GM23338 (cell line): ENCODE measurements at regions not wholly inside any gene's neighbourhood (a gene's known extent, or its start where the extent isn't known, plus 50 kb on each side); places are given as distances from the start of the nearest gene placed in this dataset.

Experiments
- ATAC-seq: fragments of 200-7000 bp; cut with Tn5 transposase; 3 replicates; pipeline ENCODE4 v1.9.1; 2020
- DNase-seq: peaks from one replicate; pipeline ENCODE4 v3.0.0-alpha.2; 2015; ENCODE audit warnings: low spot score
- H2AFZ ChIP-seq: fragments of 200-600 bp; sonication (generic); 2 replicates; pipeline ENCODE4 v1.8.0; 2016; ENCODE audit warnings: antibody characterized with exemption, mild to moderate bottlenecking, moderate library complexity
- H3F3A ChIP-seq: fragments of 200-600 bp; sonication (generic); replicated peaks from 2 replicates; pipeline ENCODE4 v1.8.0; 2017; ENCODE audit warnings: antibody characterized with exemption, mixed run types, low read depth
- H3K27ac ChIP-seq: fragments of 200-600 bp; sonication (generic); 2 replicates; pipeline ENCODE4 v1.6.1; 2016; ENCODE audit warnings: low read depth
- H3K27me3 ChIP-seq: fragments of 200-600 bp; sonication (generic); 2 replicates; pipeline ENCODE4 v1.8.0; 2016; ENCODE audit warnings: mild to moderate bottlenecking, mixed run types, moderate library complexity; ENCODE audit not compliant: insufficient read depth
- H3K36me3 ChIP-seq: fragments of 200-600 bp; sonication (generic); 2 replicates; pipeline ENCODE4 v1.8.0; 2016; ENCODE audit warnings: mild to moderate bottlenecking; ENCODE audit not compliant: insufficient read depth
- H3K4me1 ChIP-seq: fragments of 200-600 bp; sonication (generic); 2 replicates; pipeline ENCODE4 v1.8.0; 2016; ENCODE audit warnings: mild to moderate bottlenecking, moderate library complexity; ENCODE audit not compliant: insufficient read depth
- H3K4me2 ChIP-seq: fragments of 200-600 bp; sonication (generic); 2 replicates; pipeline ENCODE4 v1.7.1; 2017; ENCODE audit warnings: mixed run types
- H3K4me3 ChIP-seq: fragments of 200-600 bp; sonication (generic); 2 replicates; pipeline ENCODE4 v1.6.1; 2016; ENCODE audit warnings: mixed run types
- H3K79me2 ChIP-seq: fragments of 200-600 bp; sonication (generic); replicated peaks from 2 replicates; pipeline ENCODE4 v1.8.0; 2017; ENCODE audit warnings: mild to moderate bottlenecking; ENCODE audit not compliant: insufficient read depth
- H3K9me2 ChIP-seq: fragments of 200-600 bp; sonication (generic); 2 replicates; pipeline ENCODE4 v1.8.0; 2017; ENCODE audit not compliant: insufficient read depth
- H4K20me1 ChIP-seq: fragments of 200-600 bp; sonication (generic); replicated peaks from 2 replicates; pipeline ENCODE4 v1.8.0; 2017; ENCODE audit warnings: mild to moderate bottlenecking; ENCODE audit not compliant: insufficient read depth
- H3K27ac Mint-ChIP-seq: 2 replicates; pipeline ENCODE4 v1.8.0; 2020; ENCODE audit warnings: inconsistent platforms, mild to moderate bottlenecking, moderate library complexity, mixed read lengths
- H3K27me3 Mint-ChIP-seq: 3 replicates; pipeline ENCODE4 v1.8.0; 2022; ENCODE audit warnings: low read depth, mild to moderate bottlenecking, moderate library complexity, mixed read lengths, inconsistent platforms; ENCODE audit not compliant: insufficient read depth, poor library complexity
- H3K36me3 Mint-ChIP-seq: 3 replicates; pipeline ENCODE4 v1.8.0; 2021; ENCODE audit warnings: low read depth, mild to moderate bottlenecking, inconsistent platforms, moderate library complexity, mixed read lengths
- H3K4me1 Mint-ChIP-seq: 3 replicates; pipeline ENCODE4 v1.8.0; 2020; ENCODE audit warnings: mild to moderate bottlenecking, inconsistent platforms, mixed read lengths
- H3K4me3 Mint-ChIP-seq: 3 replicates; pipeline ENCODE4 v1.8.0; 2021; ENCODE audit warnings: moderate library complexity, mild to moderate bottlenecking, inconsistent platforms, mixed read lengths
- H3K9me3 Mint-ChIP-seq: 3 replicates; pipeline ENCODE4 v1.8.0; 2020; ENCODE audit warnings: moderate library complexity, mild to moderate bottlenecking, inconsistent platforms, mixed read lengths
- NANOG ChIP-seq: IDR thresholded peaks from 2 replicates; pipeline ENCODE4 v1.6.1; 2016; ENCODE audit warnings: antibody characterized with exemption, borderline replicate concordance
- POLR2AphosphoS5 ChIP-seq: IDR thresholded peaks from 2 replicates; pipeline ENCODE4 v1.6.1; 2016; ENCODE audit warnings: antibody characterized with exemption, low read depth
- STAT1 ChIP-seq: IDR thresholded peaks from one replicate; pipeline ENCODE4 v1.6.1; 2016; ENCODE audit warnings: antibody characterized with exemption; ENCODE audit not compliant: unreplicated experiment
- ZNF114 ChIP-seq: fragments of 250-450 bp; sonication (Bioruptor Pico); IDR thresholded peaks from 2 replicates; pipeline ENCODE4 v1.5.0; 2020; ENCODE audit warnings: mild to moderate bottlenecking, moderate library complexity
- ZNF331 ChIP-seq: fragments of 250-450 bp; sonication (Bioruptor Pico); IDR thresholded peaks from 2 replicates; pipeline ENCODE4 v1.5.0; 2020; ENCODE audit warnings: low read depth, mild to moderate bottlenecking, moderate library complexity
- ZNF462 ChIP-seq: fragments of 250-450 bp; sonication (Bioruptor Pico); IDR thresholded peaks from 2 replicates; pipeline ENCODE4 v1.5.0; 2020; ENCODE audit warnings: mild to moderate bottlenecking, moderate library complexity
- TF ChIP-seq, protein P1 (sequence below), 2 experiments: fragments of 200-600 bp in 1 of 2; sonication (generic) in 1 of 2; conservative IDR thresholded peaks; 2 replicates each; pipeline versions ENCODE4 v1.5.1 to v1.6.1; 2016 to 2017; ENCODE audit warnings: antibody characterized with exemption in 2 of 2, low read depth in 2 of 2, mild to moderate bottlenecking in 2 of 2, moderate library complexity in 1 of 2

DNA sequence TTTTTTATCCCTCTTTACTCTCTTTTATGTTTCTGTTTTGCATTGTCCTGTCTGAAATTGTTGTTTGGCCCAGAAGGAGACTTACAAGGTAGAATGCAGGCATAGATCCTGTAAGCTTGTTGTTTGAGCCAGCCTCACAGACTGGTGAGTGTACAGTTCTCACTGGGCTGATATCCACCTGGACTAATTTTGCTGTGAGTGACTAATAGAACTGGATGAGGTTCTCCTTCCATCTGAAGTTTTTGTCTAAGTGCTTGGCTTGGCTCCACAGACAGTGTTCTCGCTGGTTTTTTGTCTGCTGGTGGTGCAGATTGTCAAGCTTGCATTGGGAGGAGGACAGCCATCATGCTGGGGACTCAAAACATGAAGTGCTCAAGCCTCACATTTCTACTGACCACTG lies 495.7 kb downstream of the TSN start (continued):
- TF ChIP-seq, protein P1, sequence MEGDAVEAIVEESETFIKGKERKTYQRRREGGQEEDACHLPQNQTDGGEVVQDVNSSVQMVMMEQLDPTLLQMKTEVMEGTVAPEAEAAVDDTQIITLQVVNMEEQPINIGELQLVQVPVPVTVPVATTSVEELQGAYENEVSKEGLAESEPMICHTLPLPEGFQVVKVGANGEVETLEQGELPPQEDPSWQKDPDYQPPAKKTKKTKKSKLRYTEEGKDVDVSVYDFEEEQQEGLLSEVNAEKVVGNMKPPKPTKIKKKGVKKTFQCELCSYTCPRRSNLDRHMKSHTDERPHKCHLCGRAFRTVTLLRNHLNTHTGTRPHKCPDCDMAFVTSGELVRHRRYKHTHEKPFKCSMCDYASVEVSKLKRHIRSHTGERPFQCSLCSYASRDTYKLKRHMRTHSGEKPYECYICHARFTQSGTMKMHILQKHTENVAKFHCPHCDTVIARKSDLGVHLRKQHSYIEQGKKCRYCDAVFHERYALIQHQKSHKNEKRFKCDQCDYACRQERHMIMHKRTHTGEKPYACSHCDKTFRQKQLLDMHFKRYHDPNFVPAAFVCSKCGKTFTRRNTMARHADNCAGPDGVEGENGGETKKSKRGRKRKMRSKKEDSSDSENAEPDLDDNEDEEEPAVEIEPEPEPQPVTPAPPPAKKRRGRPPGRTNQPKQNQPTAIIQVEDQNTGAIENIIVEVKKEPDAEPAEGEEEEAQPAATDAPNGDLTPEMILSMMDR (conservative IDR thresholded peaks at IDR 0.05; ENCODE audit: low read depth in 2 of 2): no peak
- TF ChIP-seq NANOG (no peak), ZNF462 (no peak), ZNF114 (CRISPR knock-in tag) (no peak), STAT1 (no peak), ZNF331 (no peak)

DNA sequence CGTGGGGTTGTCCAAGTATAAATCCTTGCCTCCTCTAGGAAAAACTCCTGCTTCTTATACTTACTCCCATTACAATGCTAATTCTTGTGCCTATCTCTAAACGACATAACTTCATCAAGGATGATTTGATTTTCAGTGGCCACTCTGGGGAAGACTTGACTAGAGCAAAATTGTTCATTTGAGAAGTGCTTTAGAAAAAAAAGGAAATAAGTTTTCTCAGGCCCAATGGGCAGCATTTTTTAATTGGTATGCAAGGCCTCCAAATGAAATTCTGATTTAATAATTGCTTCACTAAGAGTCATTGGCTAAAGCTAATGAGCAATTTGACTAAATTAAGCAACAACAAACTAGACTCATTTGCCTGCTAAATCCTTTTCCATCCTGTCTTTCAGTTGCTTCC lies 496.1 kb downstream of the TSN start:
- Histone ChIP-seq H3K36me3 (no peaks in the 10 kb centered on the region), H3K27ac (no peak overlapping the region), H3K4me3 (no peak overlapping the region), H4K20me1 (no peaks in the 10 kb centered on the region), H3K4me1 (no peaks in the 10 kb centered on the region), H3K79me2 (no peaks in the 10 kb centered on the region), H3K27me3 (no peaks in the 10 kb centered on the region), H2AFZ (no peak overlapping the region), H3K4me2 (no peak overlapping the region), H3F3A (no peaks in the 10 kb centered on the region), H3K9me2 (peaks cover 5% of the 10 kb centered on the region; the same call in 1 of the 2 replicates)
- no peaks in the 10 kb centered on the region for H3K4me1 Mint-ChIP-seq
- H3K9me3 Mint-ChIP-seq: no peaks in the 10 kb centered on the region
- no peak for ATAC-seq
- DNase-seq: no peak
- no peaks in the 10 kb centered on the region for H3K27me3 Mint-ChIP-seq
- no peak overlapping the region for H3K27ac Mint-ChIP-seq
- H3K4me3 Mint-ChIP-seq: no peak overlapping the region
- no peaks in the 10 kb centered on the region for H3K36me3 Mint-ChIP-seq
- no peak for TF ChIP-seq POLR2AphosphoS5
- TF ChIP-seq ZNF331: no peak
- TF ChIP-seq ZNF114 (CRISPR knock-in tag): no peak
